Psoas muscle (tissue), 7 donors: ENCODE measurements at regions not wholly inside any gene's neighbourhood (a gene's known extent, or its start where the extent isn't known, plus 50 kb on each side); places are given as distances from the start of the nearest gene placed in this dataset.

Source experiments
- ATAC-seq, 4 donors: fragments of 200-7000 bp; cut with Tn5 transposase; one replicate each; pipeline ENCODE4 v1.9.1; 2020; ENCODE audit warnings: moderate library complexity in 3 of 4, mild to moderate bottlenecking in 2 of 4
- DNase-seq, 2 donors: peaks; one replicate each; pipeline ENCODE4 v3.0.0-alpha.2; 2020
- H3K27ac ChIP-seq: fragments of 200-600 bp; one replicate; pipeline ENCODE4 v1.8.0; 2022
- H3K27me3 ChIP-seq, 3 donors: fragments of 200-600 bp in 1 of 3; one replicate each; pipeline versions ENCODE4 v1.6.1 to v1.8.0; 2013 to 2022; ENCODE audit warnings: low read length in 2 of 3, mild to moderate bottlenecking in 2 of 3, moderate library complexity in 1 of 3; ENCODE audit not compliant: insufficient read depth in 3 of 3
- H3K36me3 ChIP-seq, 2 donors: fragments of 200-600 bp in 1 of 2; one replicate each; pipeline versions ENCODE4 v1.6.1 to v1.8.0; 2013 to 2022; ENCODE audit warnings: low read depth in 1 of 2, mild to moderate bottlenecking in 1 of 2, moderate library complexity in 1 of 2; ENCODE audit not compliant: insufficient read depth in 1 of 2
- H3K4me1 ChIP-seq: fragments of 200-600 bp; one replicate; pipeline ENCODE4 v1.8.0; 2022
- H3K4me3 ChIP-seq: fragments of 200-600 bp; one replicate; pipeline ENCODE4 v1.8.0; 2022; ENCODE audit warnings: mild to moderate bottlenecking
- H3K9me3 ChIP-seq: fragments of 200-600 bp; one replicate; pipeline ENCODE4 v1.8.0; 2022
- CTCF ChIP-seq: fragments of 200-600 bp; IDR thresholded peaks from one replicate; pipeline ENCODE4 v1.8.0; 2022; ENCODE audit warnings: antibody characterized with exemption
- WGBS, 3 donors: extraction: QIAGEN DNeasy Blood & Tissue Kit; methylation state at CpG; one replicate each; pipeline versions ENCODE4 v1.1.6 to v1.1.7; 2013; 5-methylcytosine and 5-hydroxymethylcytosine counted together
- intact Hi-C, 2 donors: fragments of 100-400 bp; cut with DNase I; formaldehyde crosslinking; loops; one replicate each; pipeline versions ENCODE4 v1.11.0 to v1.14.2; 2022
- donor health status: healthy with polysubstance abuse.
- donor health status: DM: no; HTN: no; CAD: no; lungs with moderate emphysema.
- donor health status: Bipolar disorder and iron deficiency.
- donor health status: healthy.
- donor health status: DM: yes; HTN: yes; CAD: no.
- donor health status: DM: no; HTN: no; CAD: no.
- donor health status: DM: yes; HTN: yes; CAD: no.

DNA sequence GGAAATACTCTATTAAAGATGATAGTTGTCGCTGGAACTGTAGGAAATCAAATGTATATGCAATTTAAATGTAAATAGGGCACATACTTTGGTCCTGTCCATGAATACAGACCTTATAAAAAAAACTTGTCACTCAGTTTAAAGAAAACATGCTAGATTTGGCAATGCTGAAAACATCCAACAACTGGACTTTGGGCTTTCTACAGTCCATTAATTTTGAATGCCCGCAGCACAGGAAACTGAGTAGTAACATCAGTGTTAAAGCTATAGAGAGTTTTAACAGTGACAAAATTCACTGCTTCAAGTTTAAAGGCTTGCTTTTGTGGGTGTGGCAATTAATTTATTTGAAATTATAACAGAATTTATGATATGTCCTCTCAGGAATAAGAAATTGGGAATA, 578.4 kb downstream of the TRIML1 start:
- Histone ChIP-seq H3K4me3 (no peak overlapping the region), H3K36me3 (no peaks in the 10 kb centered on the region), H3K27ac (no peak overlapping the region), H3K9me3 (no peaks in the 10 kb centered on the region), H3K4me1 (no peaks in the 10 kb centered on the region), H3K27me3 (no peaks in the 10 kb centered on the region)
- WGBS, 3 donors, result 87 to 89% (median 87%) methylated on average over 2 of the region's 2 CpGs
- intact Hi-C loops, result no loop called here
- ATAC-seq (no peak), DNase-seq (no peak)
- no peak for TF ChIP-seq CTCF

- no peaks in the 10 kb centered on the region for H3K36me3 ChIP-seq
- no peak overlapping the region for H3K27ac ChIP-seq
- H3K27me3 ChIP-seq, result no peaks in the 10 kb centered on the region
- intact Hi-C loops, result no loop called here
- TF ChIP-seq CTCF, result no peak
- ATAC-seq (no peak), DNase-seq (no peak)
- no peaks in the 10 kb centered on the region for H3K4me1 ChIP-seq
- 93 to 100% (median 96%) methylated on average over 1 of the region's 1 CpG for WGBS, 3 donors
- H3K9me3 ChIP-seq, result no peaks in the 10 kb centered on the region
- H3K4me3 ChIP-seq, result no peak overlapping the region
Measured at GRCh38 chr4:188719794-188720193, 580.6 kb downstream of the TRIML1 start.

GRCh38 chr4:188722911-188723310, 583.7 kb downstream of the TRIML1 start:
- Histone ChIP-seq H3K36me3 (no peaks in the 10 kb centered on the region), H3K4me3 (no peak overlapping the region), H3K27ac (no peak overlapping the region), H3K4me1 (no peaks in the 10 kb centered on the region), H3K27me3 (no peaks in the 10 kb centered on the region), H3K9me3 (no peaks in the 10 kb centered on the region)
- no peak for ATAC-seq
- intact Hi-C loops, result no loop called here
- no peak for TF ChIP-seq CTCF
- DNase-seq, result no peak

GRCh38 chr4:188727746-188728145, 588.5 kb downstream of the TRIML1 start:
- H3K9me3 ChIP-seq, result no peaks in the 10 kb centered on the region
- DNase-seq (no peak), ATAC-seq (no peak)
- no peak for TF ChIP-seq CTCF
- no peak overlapping the region for H3K4me3 ChIP-seq
- no peaks in the 10 kb centered on the region for H3K27me3 ChIP-seq
- no peaks in the 10 kb centered on the region for H3K4me1 ChIP-seq
- no peaks in the 10 kb centered on the region for H3K36me3 ChIP-seq
- H3K27ac ChIP-seq, result no peak overlapping the region
- WGBS, 3 donors, result 88 to 100% (median 96%) methylated on average over 1 of the region's 1 CpG
- intact Hi-C loops, result no loop called here

DNA sequence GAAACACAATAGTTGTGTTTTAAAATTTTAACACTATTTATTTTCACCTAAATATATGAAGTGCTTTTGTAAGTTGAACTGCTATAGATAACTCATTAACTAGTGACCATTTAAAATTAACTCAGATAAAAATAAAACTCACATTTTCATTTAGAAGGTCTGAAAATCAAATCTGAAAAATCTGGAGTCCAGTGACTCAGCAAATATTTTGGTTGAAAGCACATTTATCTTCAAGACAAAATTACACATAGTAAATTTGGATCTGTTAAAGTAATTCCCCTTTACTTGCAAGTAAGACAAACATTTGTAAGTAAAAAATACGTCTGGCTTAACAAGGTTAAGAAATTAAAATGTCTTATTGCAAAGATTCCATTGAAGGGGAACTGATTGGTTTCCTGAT, 589.1 kb downstream of the TRIML1 start:
- whole genome bisulfite sequencing, 3 donors, result 42 to 57% (median 52%) methylated on average over 1 of the region's 1 CpG
- no peak overlapping the region for H3K27ac ChIP-seq
- TF ChIP-seq CTCF, result no peak
- H3K4me3 ChIP-seq, result no peak overlapping the region
- H3K36me3 ChIP-seq, result no peaks in the 10 kb centered on the region
- intact Hi-C loops, result no loop called here
- ATAC-seq, result no peak
- no peaks in the 10 kb centered on the region for H3K9me3 ChIP-seq
- H3K27me3 ChIP-seq, result no peaks in the 10 kb centered on the region
- no peak for DNase-seq
- no peaks in the 10 kb centered on the region for H3K4me1 ChIP-seq
